ENCODE measurements at regions not wholly inside any gene's neighbourhood (a gene's known extent, or its start where the extent isn't known, plus 50 kb on each side); places are given as distances from the start of the nearest gene placed in this dataset.

- TF ChIP-seq EP300 (IDR thresholded peaks at IDR 0.05) (no peak), POLR2A (IDR thresholded peaks at IDR 0.05) (no peak), CTCF (IDR thresholded peaks at IDR 0.05) (no peak)
- Histone ChIP-seq H3K27me3 (no peaks in the 10 kb centered on the region), H3K4me1 (peaks cover 0 to 5% (median 0%) of the 10 kb centered on the region in 4 donors), H3K4me3 (no peak overlapping the region), H3K27ac (no peak overlapping the region), H3K9me3 (peaks cover 0 to 6% (median 0%) of the 10 kb centered on the region in 4 donors), H3K36me3 (no peaks in the 10 kb centered on the region)
- 85 to 87% methylated on average over 3 of the region's 3 CpGs for WGBS, 2 donors
- DNase-seq (ENCODE audit: low spot score in 2 of 2): no peak
Measured at GRCh38 chr12:75840994-75841355, 190.6 kb downstream of the PHLDA1 start.

- Histone ChIP-seq H3K4me3 (no peak overlapping the region), H3K27me3 (no peaks in the 10 kb centered on the region), H3K9me3 (peaks cover 0 to 6% (median 0%) of the 10 kb centered on the region in 4 donors), H3K36me3 (no peaks in the 10 kb centered on the region), H3K4me1 (peaks cover 0 to 7% (median 0%) of the 10 kb centered on the region in 4 donors), H3K27ac (no peak overlapping the region)
- no peak for DNase-seq (ENCODE audit: low spot score in 2 of 2)
- no peak for TF ChIP-seq CTCF (IDR thresholded peaks at IDR 0.05)
- TF ChIP-seq POLR2A (IDR thresholded peaks at IDR 0.05): no peak
- no peak for TF ChIP-seq EP300 (IDR thresholded peaks at IDR 0.05)
- WGBS, 2 donors: 92 to 95% methylated on average over 3 of the region's 3 CpGs
Measured at GRCh38 chr12:75838309-75838708, 193.3 kb downstream of the PHLDA1 start.

DNA sequence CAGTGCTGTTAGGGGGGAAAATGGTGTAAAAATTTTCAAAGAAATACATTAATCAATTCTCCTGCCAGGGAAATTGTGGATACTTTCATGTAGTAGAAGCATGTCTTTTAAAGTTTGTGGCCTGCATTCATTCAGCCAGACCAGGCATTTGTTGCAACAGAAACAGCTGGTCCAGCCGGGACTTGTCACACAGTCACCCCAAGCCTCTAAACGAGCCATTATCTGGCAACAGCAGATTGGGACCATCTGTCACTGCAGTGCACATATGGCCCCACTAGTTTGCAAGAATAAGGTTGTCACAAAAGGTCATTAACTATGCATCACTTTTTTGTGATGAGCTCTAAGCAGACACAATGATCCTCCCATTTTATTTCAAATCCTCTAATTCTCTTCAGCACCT is 193.9 kb downstream of the PHLDA1 start:
- H3K27ac ChIP-seq: no peak overlapping the region
- H3K9me3 ChIP-seq: peaks cover 0 to 6% (median 0%) of the 10 kb centered on the region in 4 donors
- no peak for DNase-seq (ENCODE audit: low spot score in 2 of 2)
- peaks cover 0 to 7% (median 0%) of the 10 kb centered on the region in 4 donors for H3K4me1 ChIP-seq
- no peaks in the 10 kb centered on the region for H3K27me3 ChIP-seq
- 71 to 72% methylated on average over 2 of the region's 2 CpGs for WGBS, 2 donors
- no peaks in the 10 kb centered on the region for H3K36me3 ChIP-seq
- no peak overlapping the region for H3K4me3 ChIP-seq
- TF ChIP-seq CTCF (IDR thresholded peaks at IDR 0.05): no peak
- TF ChIP-seq EP300 (IDR thresholded peaks at IDR 0.05): no peak
- TF ChIP-seq POLR2A (IDR thresholded peaks at IDR 0.05): no peak

DNA sequence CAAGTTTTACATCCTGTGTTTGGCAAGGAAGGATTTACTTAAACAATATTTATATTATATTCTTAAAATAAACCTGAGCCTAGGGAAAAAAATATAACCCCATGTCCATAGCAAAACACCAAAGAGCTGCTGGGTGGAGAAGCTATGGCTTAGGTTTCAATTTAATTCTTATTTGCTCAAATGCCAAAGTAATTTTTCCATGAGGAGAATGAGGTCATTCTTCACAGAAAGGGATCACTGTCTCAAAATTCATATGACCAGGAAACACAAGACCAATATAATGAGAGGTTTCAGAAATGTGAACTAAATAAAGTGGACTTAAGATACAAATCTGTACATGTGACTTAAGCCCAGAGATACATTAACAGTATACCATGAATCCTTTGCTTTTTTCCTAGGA is 195.0 kb downstream of the PHLDA1 start:
- DNase-seq (ENCODE audit: low spot score in 2 of 2): no peak
- no peaks in the 10 kb centered on the region for H3K36me3 ChIP-seq
- H3K9me3 ChIP-seq: peaks cover 0 to 6% (median 0%) of the 10 kb centered on the region in 4 donors
- peaks cover 0 to 7% (median 0%) of the 10 kb centered on the region in 4 donors for H3K4me1 ChIP-seq
- H3K27ac ChIP-seq: peak overlapping the region in 2 of 4 donors; percentile 1 to 46
- H3K4me3 ChIP-seq: no peak overlapping the region
- H3K27me3 ChIP-seq: no peaks in the 10 kb centered on the region
- TF ChIP-seq CTCF (IDR thresholded peaks at IDR 0.05) (no peak), EP300 (IDR thresholded peaks at IDR 0.05) (no peak), POLR2A (IDR thresholded peaks at IDR 0.05) (no peak)

DNA sequence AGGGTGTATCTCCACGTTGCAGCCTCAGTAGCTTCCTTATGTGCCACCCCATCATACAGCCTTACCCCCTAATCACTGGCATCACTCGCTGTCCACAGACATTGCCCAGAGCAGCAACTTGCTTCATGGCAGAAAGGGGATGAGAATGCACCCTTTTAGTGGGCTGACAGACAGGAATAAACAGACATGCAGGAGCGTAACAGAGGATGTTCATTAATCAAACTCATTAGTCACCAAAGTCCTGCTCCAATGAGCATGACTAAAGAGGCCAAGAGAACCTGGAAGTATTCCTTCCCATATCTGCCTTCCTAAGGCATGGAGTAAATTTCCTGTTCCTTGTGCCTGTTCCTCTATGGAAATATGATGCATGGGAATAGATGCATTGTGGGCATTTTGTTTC is 197.0 kb downstream of the PHLDA1 start:
- DNase-seq (ENCODE audit: low spot score in 2 of 2): no peak
- Histone ChIP-seq H3K4me1 (peaks cover 0 to 7% (median 0%) of the 10 kb centered on the region in 4 donors), H3K27ac (no peak overlapping the region), H3K9me3 (peaks cover 0 to 6% (median 0%) of the 10 kb centered on the region in 4 donors), H3K4me3 (no peak overlapping the region), H3K36me3 (no peaks in the 10 kb centered on the region), H3K27me3 (no peaks in the 10 kb centered on the region)
- no peak for TF ChIP-seq EP300 (IDR thresholded peaks at IDR 0.05)
- no peak for TF ChIP-seq CTCF (IDR thresholded peaks at IDR 0.05)
- TF ChIP-seq POLR2A (IDR thresholded peaks at IDR 0.05): no peak
- WGBS, 2 donors: 89 to 92% methylated on average over 3 of the region's 3 CpGs
